SK-N-MC (cell line): ENCODE measurements at regions not wholly inside any gene's neighbourhood (a gene's known extent, or its start where the extent isn't known, plus 50 kb on each side); places are given as distances from the start of the nearest gene placed in this dataset.

Source experiments
- EZH2 ChIP-seq: fragments of 200-600 bp; sonication (generic); IDR thresholded peaks from one replicate; pipeline ENCODE4 v1.6.1; 2017; ENCODE audit warnings: antibody characterized with exemption
- POLR2AphosphoS5 ChIP-seq: IDR thresholded peaks from 2 replicates; pipeline ENCODE4 v1.6.1; 2012; ENCODE audit warnings: mild to moderate bottlenecking, low read depth, low read length, borderline replicate concordance

DNA sequence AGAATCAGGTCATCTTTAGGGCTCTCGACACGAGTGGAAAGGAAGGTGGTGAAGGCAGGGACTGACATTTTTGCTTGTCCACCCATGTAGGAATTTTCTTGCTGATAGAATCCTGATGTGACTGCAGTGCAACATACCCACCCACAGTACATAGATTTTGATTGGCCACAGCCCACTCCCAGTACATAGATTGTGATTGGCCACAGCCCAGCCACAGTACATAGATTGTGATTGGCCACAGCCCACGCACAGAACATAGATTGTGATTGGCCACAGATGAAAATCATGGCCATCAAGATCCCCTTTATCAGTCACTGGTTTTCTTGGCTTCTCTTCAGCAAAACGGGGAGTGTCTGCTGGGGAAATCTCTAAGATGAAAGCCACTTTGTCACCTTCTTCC lies 1041.5 kb downstream of the AACS start:
- no peak for TF ChIP-seq EZH2
- no peak for TF ChIP-seq POLR2AphosphoS5
